ENCODE measurements at regions not wholly inside any gene's neighbourhood (a gene's known extent, or its start where the extent isn't known, plus 50 kb on each side); places are given as distances from the start of the nearest gene placed in this dataset.
"Not testable (repeated sequence)": the region's sequence is repeated elsewhere in the genome, so short reads cannot be mapped to it uniquely, and the experiment has no call there.

- WGBS (ENCODE audit: insufficient coverage, low lambda C conversion rate), result no CpG with 5 or more reads among the region's 2 CpGs
- no peak for DNase-seq
- Histone ChIP-seq H3K4me1 (ENCODE audit: control insufficient read depth, insufficient read depth, low read length) (no peaks in the 10 kb centered on the region), H3K4me3 (ENCODE audit: low read length) (no peak overlapping the region), H3K9me3 (ENCODE audit: control insufficient read depth, low read depth, low read length) (no peaks in the 10 kb centered on the region), H3K27ac (ENCODE audit: low read length) (no peak overlapping the region), H3K36me3 (ENCODE audit: control insufficient read depth, insufficient read depth, low read length) (no peaks in the 10 kb centered on the region), H3K27me3 (ENCODE audit: control insufficient read depth, insufficient read depth, low read length) (no peaks in the 10 kb centered on the region)
Observed at GRCh38 chr10:23493711-23494110, 54.8 kb downstream of the OTUD1 start.

DNA sequence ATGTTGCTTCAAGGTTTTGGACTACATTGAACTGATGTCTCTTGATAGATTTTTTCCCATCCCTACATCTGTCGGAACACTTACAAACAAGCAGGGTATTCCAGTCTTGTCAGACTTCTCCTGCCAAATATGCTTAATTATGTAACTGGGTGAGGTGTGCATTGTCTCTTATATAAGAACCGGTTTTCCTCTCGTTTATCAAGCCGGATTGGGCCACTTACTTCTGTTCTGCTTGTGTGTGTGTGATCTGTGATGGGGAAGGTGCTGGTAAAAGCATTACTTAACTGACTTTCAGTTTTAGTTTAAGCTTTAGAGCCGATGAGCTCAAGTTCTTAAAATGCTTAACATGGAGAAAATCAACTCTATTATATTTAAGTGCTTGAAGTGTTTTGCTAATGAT, 57.9 kb downstream of the OTUD1 start:
- no peaks in the 10 kb centered on the region for H3K27me3 ChIP-seq (ENCODE audit: control insufficient read depth, insufficient read depth, low read length)
- no peaks in the 10 kb centered on the region for H3K4me1 ChIP-seq (ENCODE audit: control insufficient read depth, insufficient read depth, low read length)
- H3K36me3 ChIP-seq (ENCODE audit: control insufficient read depth, insufficient read depth, low read length), result no peaks in the 10 kb centered on the region
- H3K27ac ChIP-seq (ENCODE audit: low read length), result no peak overlapping the region
- no peak overlapping the region for H3K4me3 ChIP-seq (ENCODE audit: low read length)
- no peak for DNase-seq
- no peaks in the 10 kb centered on the region for H3K9me3 ChIP-seq (ENCODE audit: control insufficient read depth, low read depth, low read length)
- WGBS (ENCODE audit: insufficient coverage, low lambda C conversion rate), result 100% methylated on average over 1 of the region's 5 CpGs

- no peaks in the 10 kb centered on the region for H3K27me3 ChIP-seq (ENCODE audit: control insufficient read depth, insufficient read depth, low read length)
- H3K4me1 ChIP-seq (ENCODE audit: control insufficient read depth, insufficient read depth, low read length), result no peaks in the 10 kb centered on the region
- no peak for DNase-seq
- no CpG with 5 or more reads among the region's 10 CpGs for WGBS (ENCODE audit: insufficient coverage, low lambda C conversion rate)
- no peaks in the 10 kb centered on the region for H3K36me3 ChIP-seq (ENCODE audit: control insufficient read depth, insufficient read depth, low read length)
- no peaks in the 10 kb centered on the region for H3K9me3 ChIP-seq (ENCODE audit: control insufficient read depth, low read depth, low read length)
- H3K27ac ChIP-seq (ENCODE audit: low read length), result no peak overlapping the region
- H3K4me3 ChIP-seq (ENCODE audit: low read length), result no peak overlapping the region
Observed at GRCh38 chr10:23499372-23500132, 60.7 kb downstream of the OTUD1 start.

GRCh38 chr10:23505797-23506465, 67.1 kb downstream of the OTUD1 start:
- H3K9me3 ChIP-seq (ENCODE audit: control insufficient read depth, low read depth, low read length), result no peaks in the 10 kb centered on the region
- no peak overlapping the region for H3K27ac ChIP-seq (ENCODE audit: low read length)
- H3K4me3 ChIP-seq (ENCODE audit: low read length), result no peak overlapping the region
- H3K4me1 ChIP-seq (ENCODE audit: control insufficient read depth, insufficient read depth, low read length), result no peaks in the 10 kb centered on the region
- H3K36me3 ChIP-seq (ENCODE audit: control insufficient read depth, insufficient read depth, low read length), result no peaks in the 10 kb centered on the region
- H3K27me3 ChIP-seq (ENCODE audit: control insufficient read depth, insufficient read depth, low read length), result no peaks in the 10 kb centered on the region
- DNase-seq, result no peak
- 60% methylated on average over 3 of the region's 4 CpGs for WGBS (ENCODE audit: insufficient coverage, low lambda C conversion rate)

DNA sequence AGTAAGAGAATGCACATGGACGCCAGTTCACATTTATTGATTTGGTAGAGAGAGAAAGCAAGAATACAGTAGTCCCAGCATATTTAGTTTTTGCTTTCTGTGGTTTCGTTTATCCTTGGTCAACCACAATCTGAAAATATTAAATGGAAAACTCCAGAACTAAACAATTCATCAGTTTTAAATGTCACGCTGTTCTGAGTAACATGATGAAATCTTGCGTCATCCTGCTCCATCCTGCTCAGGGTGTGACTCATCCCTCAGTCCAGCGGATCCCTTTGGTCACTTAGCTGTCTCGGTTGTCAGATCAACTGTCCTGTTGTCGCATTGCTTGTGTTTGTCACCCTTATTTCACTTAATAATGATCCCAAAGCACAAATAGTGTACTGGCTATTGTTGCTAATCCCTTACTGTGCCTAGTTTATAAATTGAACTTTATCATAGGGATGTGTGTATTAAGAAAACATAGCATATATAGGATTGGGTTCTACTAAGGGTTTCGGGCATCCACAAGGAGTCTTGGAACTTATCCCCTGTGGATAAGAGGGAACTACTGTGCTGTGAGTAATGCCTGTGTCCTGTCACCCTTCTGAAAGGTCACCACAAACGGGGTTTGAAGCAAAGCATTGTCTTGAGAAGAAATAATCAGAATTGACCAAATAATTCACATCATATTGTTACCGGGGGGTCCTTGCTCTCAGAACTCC, 73.6 kb downstream of the OTUD1 start:
- WGBS (ENCODE audit: insufficient coverage, low lambda C conversion rate), result 94% methylated on average over 2 of the region's 10 CpGs

GRCh38 chr10:23513621-23514020, 74.7 kb downstream of the OTUD1 start:
- not testable (repeated sequence) for H3K36me3 ChIP-seq (ENCODE audit: control insufficient read depth, insufficient read depth, low read length); H3K27me3 ChIP-seq (ENCODE audit: control insufficient read depth, insufficient read depth, low read length); H3K9me3 ChIP-seq (ENCODE audit: control insufficient read depth, low read depth, low read length); H3K27ac ChIP-seq (ENCODE audit: low read length); H3K4me1 ChIP-seq (ENCODE audit: control insufficient read depth, insufficient read depth, low read length); DNase-seq; H3K4me3 ChIP-seq (ENCODE audit: low read length)
- 75% methylated on average over 2 of the region's 7 CpGs for WGBS (ENCODE audit: insufficient coverage, low lambda C conversion rate)

More for the DNA sequence above, 73.6 kb downstream of the OTUD1 start:
- no peak for DNase-seq
- Histone ChIP-seq H3K4me1 (ENCODE audit: control insufficient read depth, insufficient read depth, low read length) (no peaks in the 10 kb centered on the region), H3K36me3 (ENCODE audit: control insufficient read depth, insufficient read depth, low read length) (no peaks in the 10 kb centered on the region), H3K27me3 (ENCODE audit: control insufficient read depth, insufficient read depth, low read length) (no peaks in the 10 kb centered on the region), H3K4me3 (ENCODE audit: low read length) (no peak overlapping the region), H3K9me3 (ENCODE audit: control insufficient read depth, low read depth, low read length) (no peaks in the 10 kb centered on the region), H3K27ac (ENCODE audit: low read length) (no peak overlapping the region)

GRCh38 chr10:23514321-23514720, 75.4 kb downstream of the OTUD1 start:
- Histone ChIP-seq H3K27ac (ENCODE audit: low read length) (no peak overlapping the region), H3K27me3 (ENCODE audit: control insufficient read depth, insufficient read depth, low read length) (no peaks in the 10 kb centered on the region), H3K9me3 (ENCODE audit: control insufficient read depth, low read depth, low read length) (no peaks in the 10 kb centered on the region), H3K4me1 (ENCODE audit: control insufficient read depth, insufficient read depth, low read length) (no peaks in the 10 kb centered on the region), H3K4me3 (ENCODE audit: low read length) (no peak overlapping the region), H3K36me3 (ENCODE audit: control insufficient read depth, insufficient read depth, low read length) (no peaks in the 10 kb centered on the region)
- WGBS (ENCODE audit: insufficient coverage, low lambda C conversion rate), result no CpG with 5 or more reads among the region's 4 CpGs
- DNase-seq, result no peak

GRCh38 chr10:23516530-23516929, 77.7 kb downstream of the OTUD1 start:
- 7% methylated on average over 1 of the region's 3 CpGs for WGBS (ENCODE audit: insufficient coverage, low lambda C conversion rate)
- Histone ChIP-seq H3K27me3 (ENCODE audit: control insufficient read depth, insufficient read depth, low read length) (no peaks in the 10 kb centered on the region), H3K36me3 (ENCODE audit: control insufficient read depth, insufficient read depth, low read length) (no peaks in the 10 kb centered on the region), H3K4me1 (ENCODE audit: control insufficient read depth, insufficient read depth, low read length) (no peaks in the 10 kb centered on the region), H3K9me3 (ENCODE audit: control insufficient read depth, low read depth, low read length) (no peaks in the 10 kb centered on the region), H3K27ac (ENCODE audit: low read length) (no peak overlapping the region), H3K4me3 (ENCODE audit: low read length) (no peak overlapping the region)
- no peak for DNase-seq

- Histone ChIP-seq H3K4me1 (ENCODE audit: control insufficient read depth, insufficient read depth, low read length) (no peaks in the 10 kb centered on the region), H3K36me3 (ENCODE audit: control insufficient read depth, insufficient read depth, low read length) (no peaks in the 10 kb centered on the region), H3K27me3 (ENCODE audit: control insufficient read depth, insufficient read depth, low read length) (no peaks in the 10 kb centered on the region), H3K27ac (ENCODE audit: low read length) (no peak overlapping the region), H3K9me3 (ENCODE audit: control insufficient read depth, low read depth, low read length) (no peaks in the 10 kb centered on the region), H3K4me3 (ENCODE audit: low read length) (no peak overlapping the region)
- no peak for DNase-seq
- WGBS (ENCODE audit: insufficient coverage, low lambda C conversion rate), result 100% methylated on average over 1 of the region's 2 CpGs
Observed at GRCh38 chr10:23517155-23517554, 78.3 kb downstream of the OTUD1 start.

- no peaks in the 10 kb centered on the region for H3K9me3 ChIP-seq (ENCODE audit: control insufficient read depth, low read depth, low read length)
- no CpG with 5 or more reads among the region's 1 CpG for WGBS (ENCODE audit: insufficient coverage, low lambda C conversion rate)
- no peak overlapping the region for H3K27ac ChIP-seq (ENCODE audit: low read length)
- H3K27me3 ChIP-seq (ENCODE audit: control insufficient read depth, insufficient read depth, low read length), result no peaks in the 10 kb centered on the region
- H3K4me3 ChIP-seq (ENCODE audit: low read length), result no peak overlapping the region
- no peaks in the 10 kb centered on the region for H3K4me1 ChIP-seq (ENCODE audit: control insufficient read depth, insufficient read depth, low read length)
- DNase-seq, result no peak
- H3K36me3 ChIP-seq (ENCODE audit: control insufficient read depth, insufficient read depth, low read length), result no peaks in the 10 kb centered on the region
Observed at GRCh38 chr10:23521735-23522134, 82.9 kb downstream of the OTUD1 start.
